Motor neuron (in vitro differentiated cells): ENCODE measurements at regions not wholly inside any gene's neighbourhood (a gene's known extent, or its start where the extent isn't known, plus 50 kb on each side); places are given as distances from the start of the nearest gene placed in this dataset.
A peak's percentile ranks its signal among the peaks of the same experiment; 100 is the strongest.
"Not testable (repeated sequence)": the region's sequence is repeated elsewhere in the genome, so short reads cannot be mapped to it uniquely, and the experiment has no call there.

Experiments used
- ATAC-seq, 8 experiments: fragments of 200-7000 bp; cut with Tn5 transposase; replicated peaks in 6 of 8; 2 replicates each; pipeline ENCODE4 v1.8.0; 2021; ENCODE audit warnings: mild to moderate bottlenecking in 8 of 8, moderate library complexity in 8 of 8
- H3K27ac ChIP-seq, 2 donors: fragments of 250-450 bp; sonication (Bioruptor Pico); 2 replicates each; pipeline ENCODE4 v1.9.0; 2021; ENCODE audit warnings: antibody characterized with exemption in 2 of 2, mild to moderate bottlenecking in 2 of 2, moderate library complexity in 1 of 2
- H3K4me1 ChIP-seq, 2 donors: fragments of 250-450 bp; sonication (Bioruptor Pico); replicated peaks in 1 of 2; 2 replicates each; pipeline ENCODE4 v1.6.1; 2021; ENCODE audit warnings: antibody characterized with exemption in 2 of 2, mild to moderate bottlenecking in 2 of 2, moderate library complexity in 1 of 2
- H3K4me3 ChIP-seq, 5 donors: fragments of 250-450 bp; sonication (Bioruptor Pico); 2 replicates each; pipeline ENCODE4 v1.9.0; 2021; ENCODE audit warnings: antibody characterized with exemption in 5 of 5, mild to moderate bottlenecking in 5 of 5, moderate library complexity in 4 of 5
- WGBS, 10 experiments: fragments of 450-650 bp; shearing (Covaris generic); methylation state at CpG; one replicate each; pipeline ENCODE4 v1.0.0; 2022; 5-methylcytosine and 5-hydroxymethylcytosine counted together
- in situ Hi-C, 9 experiments: fragments of 400-800 bp; cut with MboI; loops; one replicate each; pipeline ENCODE4 v1.15.0; 2021; ENCODE audit warnings: low sequenced_read_pairs in 9 of 9, low pct_unique_long_range_greater_than_20kb in 2 of 9; ENCODE audit not compliant: unreplicated experiment in 9 of 9

DNA sequence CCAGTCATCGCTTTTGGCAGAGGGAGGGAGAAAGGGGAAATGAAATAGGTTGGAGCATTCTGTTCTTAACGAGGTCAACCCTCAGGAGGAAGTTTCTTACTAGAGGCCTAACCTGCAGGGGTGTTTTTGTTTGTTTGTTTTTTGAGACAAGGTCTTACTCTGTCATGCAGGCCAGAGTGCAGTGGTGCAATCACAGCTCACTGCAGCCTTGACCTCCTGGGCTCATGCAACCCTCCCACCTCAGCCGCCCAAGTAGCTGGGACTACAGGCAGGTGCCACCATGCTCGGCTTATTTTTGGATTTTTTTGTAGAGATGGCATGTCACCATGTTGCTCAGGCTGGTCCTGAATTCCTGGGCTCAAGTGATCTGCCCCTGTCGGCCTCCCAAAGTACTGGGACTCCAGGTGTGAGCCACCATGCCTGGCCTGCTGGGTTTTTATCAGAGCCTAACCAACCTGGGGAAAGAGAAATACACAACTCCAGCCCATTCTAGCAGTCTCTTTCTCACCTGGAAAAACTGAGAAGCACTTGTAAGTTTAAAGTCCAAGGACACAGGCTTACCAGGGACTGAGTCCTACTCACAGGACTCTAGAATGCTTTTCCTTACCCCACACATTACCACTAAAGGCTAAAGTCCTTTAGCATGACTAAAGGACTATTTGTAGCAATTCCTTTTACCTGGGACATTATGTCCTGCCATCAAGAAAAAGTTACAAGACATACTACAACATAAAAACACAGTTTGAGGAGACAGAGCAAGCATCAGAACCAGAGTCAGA, 101.0 kb upstream of the EGFR start:
- H3K27ac ChIP-seq = no peak overlapping the region
- in situ Hi-C loops = no loop called here
- no peak overlapping the region for H3K4me3 ChIP-seq
- H3K4me1 ChIP-seq = no peaks in the 10 kb centered on the region
- no peak for ATAC-seq
- WGBS, 10 experiments = 0 to 100% (median 72%) methylated on average over 1 to 5 of the region's 5 CpGs; no CpG with 5 or more reads in 2 of the 10 experiments

DNA sequence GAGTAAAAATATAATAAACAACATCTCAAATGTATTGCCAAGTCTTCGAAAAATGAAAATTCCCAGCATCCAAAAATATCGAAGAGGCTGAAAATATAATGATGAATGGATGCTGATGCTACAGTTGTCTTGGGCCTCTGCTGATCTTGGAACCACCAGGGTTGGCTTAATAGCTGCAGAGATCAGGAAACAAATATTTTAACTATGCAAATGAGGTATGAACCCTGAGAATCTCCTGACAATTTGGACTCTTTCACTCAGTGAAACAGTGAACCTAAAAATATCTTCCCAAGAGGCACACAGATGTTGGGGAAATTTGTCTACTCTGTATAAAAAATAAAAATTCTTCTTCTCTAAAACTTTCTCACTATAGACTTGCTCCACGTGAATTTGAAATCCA, 97.7 kb upstream of the EGFR start:
- in situ Hi-C loops = no loop called here
- Histone ChIP-seq H3K4me1 (no peaks in the 10 kb centered on the region), H3K4me3 (no peak overlapping the region), H3K27ac (no peak overlapping the region)
- 14 to 100% (median 75%) methylated on average over 1 to 3 of the region's 3 CpGs; no CpG with 5 or more reads in 1 of the 10 experiments for WGBS, 10 experiments
- ATAC-seq = no peak

DNA sequence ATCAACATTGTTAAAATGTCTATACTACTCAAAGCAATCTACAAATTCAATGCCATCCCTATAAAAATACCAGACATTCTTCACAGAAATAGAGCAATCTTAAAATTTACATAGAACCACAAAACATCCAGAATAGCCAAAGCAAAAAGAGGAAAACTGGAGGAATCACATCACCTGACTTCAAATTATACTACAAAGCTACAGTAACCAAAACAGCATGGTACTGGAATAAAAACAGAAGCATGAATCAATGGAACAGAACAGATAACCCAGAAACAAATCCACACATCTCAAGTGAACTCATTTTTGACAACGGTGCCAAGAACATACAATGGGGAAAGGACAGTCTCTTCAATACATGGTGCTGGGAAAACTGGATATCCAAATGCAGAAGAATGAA, 87.3 kb upstream of the EGFR start:
- no peak for ATAC-seq
- Histone ChIP-seq H3K4me1 (peaks cover 4 to 13% of the 10 kb centered on the region in 2 donors), H3K27ac (no peak overlapping the region), H3K4me3 (no peak overlapping the region)
- in situ Hi-C loops = no loop called here
- 80 to 100% (median 90%) methylated on average over 1 of the region's 1 CpG; no CpG with 5 or more reads in 3 of the 10 experiments for WGBS, 10 experiments

DNA sequence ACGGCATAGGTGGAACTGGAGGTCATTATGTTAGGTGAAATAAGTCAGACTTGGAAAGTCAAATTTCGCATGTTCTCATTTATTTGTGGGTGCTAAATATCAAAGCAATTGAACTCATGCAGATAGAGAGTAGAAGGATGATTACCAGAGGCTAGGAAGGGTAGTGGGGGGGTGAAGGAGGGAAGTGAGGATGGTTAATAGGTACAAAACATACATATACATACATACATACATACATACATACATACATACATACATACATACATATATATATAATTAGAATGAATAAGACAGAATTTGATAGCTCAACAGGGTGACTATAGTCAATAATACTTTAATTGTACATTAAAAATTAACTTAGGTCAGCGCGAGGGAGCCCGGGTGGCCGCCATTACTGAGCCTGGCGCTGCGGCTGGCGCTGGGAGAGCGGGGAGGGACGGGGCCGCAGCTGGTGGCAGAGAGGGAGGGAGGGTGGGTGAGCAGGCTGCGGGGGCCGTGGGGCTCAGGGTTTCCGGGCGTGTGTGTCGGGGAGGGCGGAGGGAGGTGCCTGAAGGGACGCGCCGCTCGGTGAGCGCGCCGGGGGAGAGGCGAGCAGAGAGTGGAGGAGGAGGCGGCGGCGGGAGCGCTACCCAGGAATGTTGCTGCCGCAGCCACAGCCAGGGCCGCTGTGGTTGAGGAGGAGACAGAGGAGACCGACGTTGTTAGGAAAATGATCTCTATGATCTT, 85.8 kb upstream of the EGFR start:
- in situ Hi-C loops = no loop called here
- 0 to 100% (median 22%) methylated on average over 1 to 10 of the region's 34 CpGs; no CpG with 5 or more reads in 1 of the 10 experiments for WGBS, 10 experiments

DNA sequence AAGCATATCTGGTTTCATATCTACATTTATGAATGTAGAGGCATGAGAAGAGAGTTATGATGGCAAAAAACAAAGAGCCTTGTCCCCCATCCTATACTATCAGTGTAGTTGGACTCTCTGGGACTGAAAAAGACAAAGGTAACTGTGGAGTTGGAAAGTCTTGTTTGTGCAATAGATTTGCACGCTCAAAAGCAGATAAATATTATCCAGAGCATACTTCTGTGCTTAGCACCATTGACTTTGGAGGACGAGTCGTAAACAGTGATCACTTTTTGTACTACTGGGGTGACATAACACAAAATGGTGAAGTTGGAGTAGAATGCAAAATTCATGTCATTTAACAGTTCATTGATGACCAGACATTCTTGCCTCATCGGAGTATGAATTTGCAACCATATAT, 85.2 kb upstream of the EGFR start:
- peak in 5 of 8 experiments; percentile 5 to 27 (median 13) for ATAC-seq
- 0 to 100% (median 71%) methylated on average over 1 to 4 of the region's 4 CpGs for WGBS, 10 experiments
- in situ Hi-C loops = no loop called here
- Histone ChIP-seq H3K27ac (no peak overlapping the region), H3K4me3 (peak overlapping the region; percentile 12 to 33 (median 25)), H3K4me1 (peaks cover 4 to 13% of the 10 kb centered on the region in 2 donors)

More for the DNA sequence above, 85.8 kb upstream of the EGFR start:
- peak overlapping the region; percentile 12 to 33 (median 25) for H3K4me3 ChIP-seq
- peaks cover 4 to 13% of the 10 kb centered on the region in 2 donors for H3K4me1 ChIP-seq
- peak; percentile 99 to 100 (median 100) for ATAC-seq
- H3K27ac ChIP-seq = no peak overlapping the region

DNA sequence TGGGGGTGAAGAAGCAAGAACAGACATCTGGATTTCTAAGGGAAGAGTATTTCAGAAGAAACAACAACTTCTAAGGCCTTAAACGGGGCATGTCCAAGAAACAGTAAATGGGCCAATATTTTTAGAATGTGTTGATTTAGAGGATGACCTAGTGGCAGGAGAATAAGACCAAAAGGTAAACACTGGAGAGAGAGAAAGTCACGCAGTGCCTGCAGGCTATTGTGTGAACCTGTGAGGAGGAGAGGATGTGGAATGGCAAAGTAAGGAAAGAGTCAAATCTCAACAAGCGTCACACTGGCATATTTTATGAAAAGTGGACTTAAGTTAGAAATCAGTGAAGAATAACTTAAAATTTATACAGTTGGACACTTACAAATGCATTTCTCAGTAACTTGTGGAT, 78.1 kb upstream of the EGFR start:
- no peak overlapping the region for H3K27ac ChIP-seq
- in situ Hi-C loops = no loop called here
- no peaks in the 10 kb centered on the region for H3K4me1 ChIP-seq
- no peak overlapping the region for H3K4me3 ChIP-seq
- no peak for ATAC-seq
- WGBS, 10 experiments = 54 to 100% (median 89%) methylated on average over 1 to 3 of the region's 3 CpGs; no CpG with 5 or more reads in 1 of the 10 experiments

DNA sequence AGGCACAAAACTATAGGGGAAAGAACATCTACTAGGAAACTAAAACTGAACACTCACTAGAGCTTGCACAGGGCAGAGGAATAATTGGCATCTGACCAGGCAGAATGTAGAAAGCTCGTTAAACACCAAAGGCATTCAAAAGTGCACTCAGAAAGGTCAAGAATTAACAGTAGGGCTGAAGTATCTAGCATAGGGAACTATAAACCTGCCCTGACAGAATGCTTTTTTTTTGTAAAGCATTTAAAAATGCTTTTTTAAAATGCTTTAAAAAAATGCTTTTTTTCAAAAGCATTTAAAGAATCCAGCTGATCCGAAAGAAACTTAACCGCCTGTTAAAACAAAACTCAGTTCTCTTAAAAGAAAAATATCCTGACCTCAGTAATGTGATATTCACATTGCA, 74.6 kb upstream of the EGFR start:
- WGBS, 10 experiments = 54 to 97% (median 89%) methylated on average over 2 to 3 of the region's 3 CpGs; no CpG with 5 or more reads in 1 of the 10 experiments
- H3K27ac ChIP-seq = no peak overlapping the region
- in situ Hi-C loops = no loop called here
- ATAC-seq = no peak
- no peaks in the 10 kb centered on the region for H3K4me1 ChIP-seq
- H3K4me3 ChIP-seq = no peak overlapping the region

DNA sequence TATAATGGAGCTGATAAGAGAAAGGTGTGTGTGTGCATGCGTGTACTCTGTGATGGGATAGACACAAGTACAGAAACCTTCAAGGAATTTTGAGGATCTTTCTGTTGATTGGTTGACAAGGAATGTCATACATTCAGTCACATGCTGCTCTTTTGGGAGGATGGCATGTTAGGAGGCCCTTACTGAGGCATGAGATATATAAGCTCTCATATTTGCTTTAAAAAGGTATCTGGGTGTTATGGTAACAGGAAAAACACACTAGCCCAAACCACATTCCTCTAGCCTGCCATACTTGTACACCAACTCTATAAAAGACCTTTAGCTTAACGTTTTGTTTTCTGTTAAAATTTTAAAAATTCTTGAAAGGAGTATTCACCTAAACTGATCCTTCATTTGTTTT, 72.5 kb upstream of the EGFR start:
- WGBS, 10 experiments = 10 to 90% (median 60%) methylated on average over 1 to 2 of the region's 2 CpGs; no CpG with 5 or more reads in 1 of the 10 experiments
- no peak for ATAC-seq
- no peaks in the 10 kb centered on the region for H3K4me1 ChIP-seq
- in situ Hi-C loops = no loop called here
- no peak overlapping the region for H3K27ac ChIP-seq
- no peak overlapping the region for H3K4me3 ChIP-seq

DNA sequence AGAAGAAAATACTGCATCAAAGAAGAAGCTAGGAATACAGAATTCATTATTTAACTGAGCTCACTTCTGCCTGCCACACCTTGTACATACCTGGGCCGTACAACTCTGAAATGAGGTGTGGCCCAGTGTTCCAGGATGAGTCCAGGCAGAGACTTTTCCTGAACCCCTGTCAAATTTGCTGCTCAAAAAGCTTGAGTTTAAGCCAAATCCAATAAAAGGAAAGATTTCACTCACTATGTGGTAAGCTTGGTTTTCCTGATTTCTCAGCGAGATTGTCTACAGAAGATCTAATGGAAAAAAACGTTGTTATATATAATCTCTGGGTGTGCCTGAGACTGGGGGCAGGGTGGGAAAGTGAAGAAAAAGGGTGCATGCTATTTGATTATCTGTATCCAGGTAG, 72.1 kb upstream of the EGFR start:
- Histone ChIP-seq H3K4me3 (no peak overlapping the region), H3K27ac (no peak overlapping the region), H3K4me1 (no peaks in the 10 kb centered on the region)
- 0 to 89% (median 78%) methylated on average over 1 to 3 of the region's 3 CpGs; no CpG with 5 or more reads in 2 of the 10 experiments for WGBS, 10 experiments
- ATAC-seq = no peak
- in situ Hi-C loops = no loop called here

DNA sequence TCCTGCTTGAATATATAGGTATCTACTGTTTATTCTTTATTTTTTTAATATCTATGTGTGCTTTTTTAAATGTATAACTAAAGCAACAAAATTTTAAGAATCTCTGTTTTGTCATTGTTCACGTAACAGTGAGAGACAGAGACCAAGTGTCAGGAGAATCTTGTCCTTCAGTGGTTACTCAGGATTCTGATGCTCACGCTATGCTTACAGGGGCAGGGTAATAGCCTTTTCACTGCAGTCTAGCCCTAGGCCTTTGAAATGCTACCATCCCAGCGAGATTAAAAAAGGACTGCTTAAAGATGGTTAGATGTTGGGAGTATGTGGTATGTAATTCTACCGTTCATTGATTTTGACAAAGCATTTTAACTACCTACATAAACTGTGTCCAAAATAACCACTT, 71.6 kb upstream of the EGFR start:
- H3K27ac ChIP-seq = no peak overlapping the region
- no peak for ATAC-seq
- WGBS, 10 experiments = 54 to 100% (median 88%) methylated on average over 1 to 4 of the region's 4 CpGs; no CpG with 5 or more reads in 1 of the 10 experiments
- no peak overlapping the region for H3K4me3 ChIP-seq
- in situ Hi-C loops = no loop called here
- H3K4me1 ChIP-seq = no peaks in the 10 kb centered on the region

DNA sequence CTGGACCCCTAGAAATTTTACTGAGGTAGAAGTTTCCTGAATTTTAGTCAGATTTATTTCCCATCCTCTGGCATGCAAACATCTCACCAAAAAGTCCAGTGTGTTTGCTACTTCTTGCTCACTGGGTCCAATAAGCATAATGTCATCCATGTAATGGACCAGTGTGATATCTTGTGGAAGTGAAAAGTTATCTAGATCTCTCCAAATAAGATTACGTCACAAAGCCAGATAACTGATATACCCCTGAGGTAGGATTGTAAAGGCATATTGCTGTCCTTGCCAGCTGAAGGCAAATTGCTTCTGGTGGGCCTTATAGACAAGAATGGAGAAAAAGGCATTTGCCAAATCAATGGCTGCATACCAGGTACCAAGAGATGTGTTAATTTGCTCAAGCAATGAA, 69.3 kb upstream of the EGFR start:
- H3K4me1 ChIP-seq, H3K4me3 ChIP-seq, H3K27ac ChIP-seq, in situ Hi-C loops, ATAC-seq: not testable (repeated sequence)
- WGBS, 10 experiments = 86 to 100% (median 100%) methylated on average over 1 of the region's 1 CpG; no CpG with 5 or more reads in 7 of the 10 experiments

DNA sequence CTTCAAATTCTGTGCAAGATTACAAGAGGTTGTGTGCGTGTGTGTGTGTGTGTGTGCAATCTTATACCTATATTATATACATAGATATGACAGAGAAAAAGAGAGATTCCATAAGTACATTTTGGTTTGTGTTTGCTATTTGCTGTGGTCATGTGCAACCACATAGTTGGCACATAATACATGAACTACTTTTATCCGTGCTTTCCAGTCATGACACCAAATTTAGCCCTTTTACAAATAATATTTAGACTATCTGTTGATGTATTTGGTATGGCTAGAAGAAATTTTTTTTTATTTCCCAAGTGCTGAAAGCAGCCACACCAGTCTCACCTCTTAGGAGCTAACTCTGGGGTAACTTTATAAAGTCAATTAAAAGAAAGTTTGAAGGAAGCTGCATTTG, 63.5 kb upstream of the EGFR start:
- WGBS, 10 experiments = 8 to 88% (median 69%) methylated on average over 1 to 2 of the region's 2 CpGs; no CpG with 5 or more reads in 3 of the 10 experiments
- H3K4me3 ChIP-seq = no peak overlapping the region
- H3K4me1 ChIP-seq = no peaks in the 10 kb centered on the region
- in situ Hi-C loops = no loop called here
- H3K27ac ChIP-seq = no peak overlapping the region
- no peak for ATAC-seq

DNA sequence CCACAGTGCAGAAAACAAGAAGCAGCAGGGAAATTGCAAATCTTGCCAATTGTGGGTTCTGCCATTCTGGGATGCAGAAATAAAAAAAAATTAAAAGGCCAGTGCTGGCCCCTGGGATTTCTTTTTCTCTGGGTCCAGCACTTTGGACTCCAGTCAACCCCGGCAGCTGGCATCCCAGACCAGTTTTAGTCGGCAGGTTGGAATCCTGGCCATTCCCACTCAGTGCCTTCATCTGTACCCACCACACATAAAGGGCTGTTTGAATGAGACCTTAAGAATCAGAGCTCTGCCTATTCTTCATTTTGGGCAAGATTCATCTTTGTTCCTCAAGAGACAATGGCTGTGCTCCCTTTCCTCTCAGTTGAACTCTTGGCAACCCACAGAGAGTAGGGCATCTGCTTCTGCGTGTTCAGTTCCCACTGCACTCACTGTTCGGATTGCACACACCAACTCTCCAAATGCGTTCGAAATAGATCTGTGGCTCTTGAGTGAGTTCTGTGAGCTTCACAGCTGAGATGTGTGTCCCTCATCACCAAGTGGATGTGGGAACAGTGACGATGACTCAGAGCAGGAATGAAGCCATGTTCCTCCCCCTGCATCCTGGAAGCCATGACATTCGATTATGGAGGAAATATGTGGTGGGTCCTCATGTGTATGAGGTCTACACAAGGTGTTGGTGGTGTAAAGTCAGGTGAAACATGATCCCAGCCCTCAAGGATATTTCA, 63.0 kb upstream of the EGFR start:
- Histone ChIP-seq H3K4me1 (no peaks in the 10 kb centered on the region), H3K4me3 (no peak overlapping the region), H3K27ac (no peak overlapping the region)
- WGBS, 10 experiments = 63 to 90% (median 80%) methylated on average over 2 to 7 of the region's 8 CpGs; no CpG with 5 or more reads in 3 of the 10 experiments
- in situ Hi-C loops = no loop called here
- ATAC-seq = no peak
